Thyroid gland (tissue), 4 donors: ENCODE measurements at regions not wholly inside any gene's neighbourhood (a gene's known extent, or its start where the extent isn't known, plus 50 kb on each side); places are given as distances from the start of the nearest gene placed in this dataset.

Experiments used
- DNase-seq, 2 donors: peaks; one replicate each; pipeline ENCODE4 v3.0.0-alpha.2; 2019
- H3K27ac ChIP-seq, 3 donors: fragments of 200-600 bp; sonication (generic); 1 replicate in 2 of 3; 2 replicates in 1 of 3; pipeline ENCODE4 v1.5.1; 2016 to 2019; ENCODE audit warnings: mild to moderate bottlenecking in 1 of 3, moderate library complexity in 1 of 3
- H3K27me3 ChIP-seq: fragments of 200-600 bp; sonication (generic); one replicate; pipeline ENCODE4 v1.5.1; 2019
- H3K36me3 ChIP-seq, 2 donors: fragments of 200-600 bp; sonication (generic); one replicate each; pipeline ENCODE4 v1.5.1; 2016 to 2019
- H3K4me1 ChIP-seq, 2 donors: fragments of 200-600 bp; sonication (generic); one replicate each; pipeline ENCODE4 v1.5.1; 2017 to 2019
- H3K4me3 ChIP-seq, 3 donors: fragments of 200-600 bp; sonication (generic); replicated peaks in 1 of 3; 1 replicate in 2 of 3; 2 replicates in 1 of 3; pipeline ENCODE4 v1.5.1; 2016; ENCODE audit warnings: mild to moderate bottlenecking in 1 of 3
- H3K9me3 ChIP-seq: fragments of 200-600 bp; sonication (generic); one replicate; pipeline ENCODE4 v1.5.1; 2017
- CTCF ChIP-seq, 6 experiments: fragments of 200-600 bp in 3 of 6; fragments of 450-650 bp in 3 of 6; sonication (generic) in 3 of 6; IDR thresholded peaks; one replicate each; pipeline ENCODE4 v1.5.1; 2016 to 2019; ENCODE audit warnings: antibody characterized with exemption in 6 of 6, mild to moderate bottlenecking in 2 of 6, inconsistent platforms in 1 of 6, moderate library complexity in 1 of 6
- POLR2A ChIP-seq, 2 donors: fragments of 450-650 bp; IDR thresholded peaks; one replicate each; pipeline ENCODE4 v1.6.1; 2017; ENCODE audit warnings: antibody characterized with exemption in 2 of 2, mild to moderate bottlenecking in 2 of 2, moderate library complexity in 1 of 2
- WGBS, 2 donors: methylation state at CpG; one replicate each; pipeline ENCODE4 v1.1.5; 2017; 5-methylcytosine and 5-hydroxymethylcytosine counted together
- intact Hi-C: fragments of 100-400 bp; cut with DNase I; formaldehyde crosslinking; loops from one replicate; pipeline ENCODE4 v1.15.1; 2023

- Histone ChIP-seq H3K4me1 (no peaks in the 10 kb centered on the region), H3K9me3 (no peaks in the 10 kb centered on the region), H3K27me3 (no peaks in the 10 kb centered on the region), H3K36me3 (no peaks in the 10 kb centered on the region), H3K27ac (no peak overlapping the region), H3K4me3 (no peak overlapping the region)
- WGBS, 2 donors = 52 to 62% methylated on average over 3 of the region's 3 CpGs
- TF ChIP-seq CTCF (IDR thresholded peaks at IDR 0.05) (no peak), POLR2A (IDR thresholded peaks at IDR 0.05) (no peak)
- no peak for DNase-seq
- intact Hi-C loops = no loop called here
Observed at GRCh38 chr21:27498025-27498424, 531.1 kb upstream of the ADAMTS5 start.

- Histone ChIP-seq H3K9me3 (no peaks in the 10 kb centered on the region), H3K4me1 (no peaks in the 10 kb centered on the region), H3K36me3 (no peaks in the 10 kb centered on the region), H3K4me3 (no peak overlapping the region), H3K27ac (no peak overlapping the region), H3K27me3 (no peaks in the 10 kb centered on the region)
- no peak for DNase-seq
- 77 to 83% methylated on average over 1 of the region's 1 CpG for WGBS, 2 donors
- no peak for TF ChIP-seq POLR2A (IDR thresholded peaks at IDR 0.05)
- TF ChIP-seq CTCF (IDR thresholded peaks at IDR 0.05) = no peak
- intact Hi-C loops = no loop called here
Observed at GRCh38 chr21:27495836-27496235, 528.9 kb upstream of the ADAMTS5 start.

- Histone ChIP-seq H3K9me3 (no peaks in the 10 kb centered on the region), H3K27ac (no peak overlapping the region), H3K36me3 (no peaks in the 10 kb centered on the region), H3K4me1 (no peaks in the 10 kb centered on the region), H3K4me3 (no peak overlapping the region), H3K27me3 (no peaks in the 10 kb centered on the region)
- intact Hi-C loops = no loop called here
- DNase-seq = no peak
- no peak for TF ChIP-seq POLR2A (IDR thresholded peaks at IDR 0.05)
- no peak for TF ChIP-seq CTCF (IDR thresholded peaks at IDR 0.05)
Observed at GRCh38 chr21:27493542-27493941, 526.7 kb upstream of the ADAMTS5 start.

GRCh38 chr21:27487676-27488075 is 520.8 kb upstream of the ADAMTS5 start:
- DNase-seq = no peak
- intact Hi-C loops = no loop called here

GRCh38 chr21:27480841-27481261 is 514.0 kb upstream of the ADAMTS5 start:
- Histone ChIP-seq H3K27ac (no peak overlapping the region), H3K4me3 (no peak overlapping the region), H3K36me3 (no peaks in the 10 kb centered on the region), H3K4me1 (no peaks in the 10 kb centered on the region), H3K9me3 (no peaks in the 10 kb centered on the region), H3K27me3 (no peaks in the 10 kb centered on the region)
- no peak for TF ChIP-seq CTCF (IDR thresholded peaks at IDR 0.05)
- WGBS, 2 donors = 65 to 77% methylated on average over 2 of the region's 2 CpGs
- DNase-seq = no peak
- intact Hi-C loops = no loop called here

More at GRCh38 chr21:27487676-27488075, 520.8 kb upstream of the ADAMTS5 start:
- H3K36me3 ChIP-seq = no peaks in the 10 kb centered on the region
- no peak overlapping the region for H3K4me3 ChIP-seq
- no peak overlapping the region for H3K27ac ChIP-seq
- WGBS, 2 donors = 86 to 89% methylated on average over 3 of the region's 3 CpGs
- no peak for TF ChIP-seq CTCF (IDR thresholded peaks at IDR 0.05)
- no peak for TF ChIP-seq POLR2A (IDR thresholded peaks at IDR 0.05)
- H3K9me3 ChIP-seq = no peaks in the 10 kb centered on the region
- H3K4me1 ChIP-seq = no peaks in the 10 kb centered on the region
- H3K27me3 ChIP-seq = no peaks in the 10 kb centered on the region
